ENCODE measurements at regions not wholly inside any gene's neighbourhood (a gene's known extent, or its start where the extent isn't known, plus 50 kb on each side); places are given as distances from the start of the nearest gene placed in this dataset.
"Not testable (repeated sequence)": the region's sequence is repeated elsewhere in the genome, so short reads cannot be mapped to it uniquely, and the experiment has no call there.

DNA sequence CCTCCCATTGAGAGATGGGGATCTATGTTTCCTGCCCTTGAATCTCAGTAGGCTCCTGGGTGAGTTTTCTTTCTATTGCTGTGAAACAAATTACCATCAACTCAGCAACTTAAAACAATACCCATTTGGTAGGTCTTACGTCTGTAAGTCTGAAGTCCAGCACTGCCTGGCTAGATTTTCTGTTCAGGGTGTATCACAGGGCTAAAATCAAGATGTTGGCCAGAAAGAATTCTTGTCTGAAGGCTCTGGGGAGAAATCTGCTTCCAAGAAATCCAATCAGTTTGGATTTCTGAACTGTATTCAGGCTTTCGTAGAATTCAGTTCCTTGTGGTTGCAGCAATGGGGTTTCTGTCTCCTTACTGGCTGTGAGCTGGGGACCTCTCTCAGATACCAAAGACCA lies 99.6 kb upstream of the SLC24A3 start:
- no peak for DNase-seq

DNA sequence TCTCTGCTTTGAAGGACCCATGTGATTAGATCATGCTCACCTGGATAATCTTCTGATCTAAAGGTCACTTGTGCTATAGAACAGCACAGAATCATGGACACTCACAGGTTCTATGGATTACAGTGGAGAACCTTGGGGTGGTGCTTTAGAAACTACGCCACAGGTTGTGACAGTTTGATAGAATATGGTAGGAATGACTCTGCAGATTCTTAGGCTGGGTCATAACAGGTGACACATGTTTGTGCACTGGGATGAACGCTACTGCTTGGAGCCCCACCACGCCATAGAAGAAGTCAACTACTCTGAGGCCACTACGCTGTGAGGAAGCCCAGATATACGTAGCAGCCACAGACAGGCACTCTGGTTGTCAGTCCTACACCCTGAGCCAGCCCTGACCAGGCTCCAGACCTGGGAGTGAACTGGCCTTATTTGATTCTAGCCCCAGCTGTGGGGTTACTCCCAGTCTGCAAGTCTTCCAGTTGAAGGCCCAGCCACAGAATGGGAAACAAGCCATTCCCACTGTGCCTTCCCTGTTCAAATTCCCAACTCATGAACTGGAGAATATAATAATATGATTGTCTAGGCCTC lies 99.0 kb upstream of the SLC24A3 start:
- no peak for DNase-seq

DNA sequence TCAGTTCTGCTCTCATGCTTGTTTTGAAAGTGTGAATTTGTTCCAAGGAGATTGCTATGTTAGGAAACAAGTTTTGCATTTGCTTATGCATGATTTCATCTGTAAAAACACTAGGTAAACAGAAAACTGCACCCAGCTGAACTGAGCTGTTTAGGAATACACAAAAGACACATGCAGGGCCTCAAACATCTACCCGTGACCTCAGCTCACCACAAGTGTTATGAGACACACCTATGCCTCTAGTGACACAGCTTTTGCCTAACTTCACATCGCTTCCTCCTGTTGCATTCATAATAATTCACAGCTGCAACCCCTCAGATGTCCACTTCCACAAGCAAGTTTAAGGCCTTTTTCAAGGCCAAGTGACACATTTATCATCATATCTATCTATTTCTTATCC lies 98.0 kb upstream of the SLC24A3 start:
- DNase-seq = no peak

DNA sequence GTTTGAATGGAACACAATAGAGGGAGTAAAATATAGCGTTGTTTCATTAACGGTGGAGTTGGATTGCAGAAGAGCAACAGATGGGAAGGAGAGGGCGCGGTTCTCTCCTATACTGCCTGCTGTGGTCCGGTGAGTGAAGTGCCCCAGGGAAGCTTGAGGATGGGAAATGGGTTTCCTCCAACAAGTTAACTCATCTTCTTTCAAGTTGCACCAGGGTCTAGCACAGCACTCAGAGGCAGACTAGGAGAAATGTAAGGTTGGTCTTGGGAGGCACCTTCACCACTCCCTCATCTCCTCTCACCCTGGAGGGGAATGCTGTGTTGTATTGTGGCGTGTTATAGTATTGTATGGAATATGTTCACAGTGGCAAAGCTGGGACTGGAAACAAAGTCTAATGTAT lies 96.9 kb upstream of the SLC24A3 start:
- DNase-seq = no peak

DNA sequence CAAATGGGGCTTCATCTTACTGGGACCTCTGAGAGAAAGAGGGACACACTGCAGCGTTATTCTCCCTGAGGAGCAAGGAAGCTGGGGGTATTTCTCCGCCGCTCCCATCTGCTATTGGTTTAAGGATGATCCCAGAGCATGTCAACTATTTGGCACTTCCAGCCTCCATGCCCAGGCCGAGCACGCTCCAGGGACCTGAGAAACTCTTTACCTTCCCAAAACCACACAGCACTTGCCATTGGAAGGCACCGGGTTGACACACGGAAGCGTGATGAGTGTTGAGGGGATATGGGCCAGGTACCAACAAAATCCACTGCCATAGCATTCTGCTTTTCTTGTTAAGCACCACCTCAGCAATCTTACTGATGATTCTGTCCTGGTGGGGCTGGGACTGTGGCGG lies 92.4 kb upstream of the SLC24A3 start:
- no peak for DNase-seq

DNA sequence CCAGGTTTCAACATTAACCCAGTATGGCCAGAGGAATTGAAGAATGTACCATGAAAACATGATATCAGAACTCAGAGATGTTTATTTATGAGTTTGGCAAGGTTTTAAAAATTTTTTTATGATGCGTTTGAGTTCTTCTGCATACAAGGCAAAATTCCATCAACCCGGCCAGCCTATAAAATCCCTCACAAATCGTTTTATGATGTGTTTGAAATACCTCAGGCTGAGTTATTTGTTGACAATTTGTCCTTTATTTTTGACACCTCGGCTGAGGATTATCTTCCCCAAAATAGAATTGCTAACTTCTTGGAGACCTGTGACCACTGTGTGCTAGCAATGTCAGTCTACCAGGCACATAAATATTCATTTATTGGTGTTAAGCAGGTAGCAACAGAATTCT lies 91.9 kb upstream of the SLC24A3 start:
- no peak for DNase-seq

DNA sequence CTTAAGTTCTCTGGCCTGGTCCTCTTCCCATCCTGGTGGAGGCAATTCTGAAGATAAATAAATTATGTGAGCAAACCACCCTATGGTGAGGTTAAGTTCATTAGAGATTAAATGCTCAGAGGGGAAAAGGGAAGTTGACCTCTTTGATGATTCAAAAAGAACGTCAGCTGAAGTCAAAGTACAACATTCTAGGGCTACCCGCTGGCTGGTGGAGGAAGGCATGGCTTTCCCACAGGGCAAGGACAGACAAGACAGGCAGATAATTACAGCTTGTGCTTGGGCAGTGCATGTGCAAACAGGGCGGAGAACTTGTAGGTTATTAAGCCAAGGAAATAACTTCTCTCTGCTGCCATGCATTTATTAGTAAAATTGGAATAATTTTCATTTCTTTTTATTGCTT lies 91.0 kb upstream of the SLC24A3 start:
- no peak for DNase-seq

DNA sequence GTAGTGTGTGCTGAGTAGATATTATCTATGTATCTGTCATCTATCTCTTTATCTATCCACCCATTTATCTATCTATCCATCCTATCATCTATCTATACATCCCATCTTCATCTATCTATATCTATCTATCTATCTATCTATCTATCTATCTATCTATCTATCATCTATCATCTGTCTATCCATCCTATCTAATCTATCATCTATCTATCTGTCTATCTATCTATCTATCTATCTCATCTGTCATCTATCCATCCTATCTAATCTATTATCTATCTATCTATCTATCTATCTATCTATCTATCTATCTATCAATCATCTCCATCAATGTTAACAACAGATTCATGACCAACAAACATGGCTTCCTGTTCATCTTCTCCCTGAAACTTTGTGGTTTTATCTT lies 90.5 kb upstream of the SLC24A3 start:
- DNase-seq = no peak

DNA sequence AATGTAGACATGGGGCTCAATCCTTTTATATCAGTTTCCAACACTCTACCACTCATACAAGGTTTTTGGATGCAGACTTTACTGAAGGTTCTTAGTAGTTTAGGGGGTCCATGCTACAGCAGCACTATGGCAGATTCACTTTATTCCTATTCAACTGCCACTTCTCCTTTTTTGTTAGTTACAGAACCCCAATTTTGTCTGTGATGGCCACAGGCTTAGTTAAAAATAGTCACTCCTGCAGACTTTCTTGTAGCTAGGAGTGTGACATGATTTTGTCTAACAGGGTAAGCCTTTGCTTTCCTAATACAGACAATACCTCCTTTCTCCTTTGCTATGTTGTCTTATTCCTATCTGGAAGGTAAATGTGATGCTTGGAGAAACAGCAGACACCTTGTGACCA lies 90.0 kb upstream of the SLC24A3 start:
- no peak for DNase-seq

DNA sequence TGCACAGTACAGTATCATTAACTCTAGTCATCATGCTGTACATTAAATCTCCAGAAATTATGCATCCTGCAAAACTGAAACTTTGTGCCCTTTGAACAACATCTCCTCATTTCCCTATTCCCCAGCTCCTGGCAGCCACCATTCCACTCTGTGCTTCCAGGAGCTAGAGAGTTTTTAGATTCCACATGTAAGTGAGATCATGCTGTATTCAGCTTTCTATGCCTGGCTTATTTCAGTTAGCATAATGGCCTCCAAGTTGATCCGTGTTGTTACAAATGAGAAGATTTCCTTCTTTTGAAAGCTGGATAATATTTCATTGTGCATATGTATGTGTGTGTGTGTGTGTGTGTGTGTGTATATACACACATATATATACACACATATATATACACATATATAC lies 86.9 kb upstream of the SLC24A3 start:
- no peak for DNase-seq

DNA sequence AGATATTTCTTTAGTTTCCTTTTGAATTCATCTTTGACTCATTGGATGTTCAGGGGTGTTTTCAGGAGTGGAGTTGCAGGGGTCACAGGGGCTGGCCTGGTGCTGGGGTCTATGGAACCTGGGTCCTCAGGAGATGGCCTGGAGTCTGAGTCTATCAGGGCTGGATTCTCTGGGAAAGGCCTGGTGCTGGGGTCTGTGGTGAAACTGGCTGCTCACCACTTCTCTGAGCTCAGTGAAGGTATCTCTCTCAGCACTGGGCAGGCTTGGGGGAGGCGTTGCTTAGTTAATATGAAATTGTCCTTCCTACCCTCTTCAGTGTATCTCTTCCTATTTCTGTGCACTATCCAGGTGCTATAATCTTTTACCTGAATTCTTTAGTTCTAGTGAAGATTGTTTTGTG lies 83.1 kb upstream of the SLC24A3 start:
- DNase-seq = no peak

DNA sequence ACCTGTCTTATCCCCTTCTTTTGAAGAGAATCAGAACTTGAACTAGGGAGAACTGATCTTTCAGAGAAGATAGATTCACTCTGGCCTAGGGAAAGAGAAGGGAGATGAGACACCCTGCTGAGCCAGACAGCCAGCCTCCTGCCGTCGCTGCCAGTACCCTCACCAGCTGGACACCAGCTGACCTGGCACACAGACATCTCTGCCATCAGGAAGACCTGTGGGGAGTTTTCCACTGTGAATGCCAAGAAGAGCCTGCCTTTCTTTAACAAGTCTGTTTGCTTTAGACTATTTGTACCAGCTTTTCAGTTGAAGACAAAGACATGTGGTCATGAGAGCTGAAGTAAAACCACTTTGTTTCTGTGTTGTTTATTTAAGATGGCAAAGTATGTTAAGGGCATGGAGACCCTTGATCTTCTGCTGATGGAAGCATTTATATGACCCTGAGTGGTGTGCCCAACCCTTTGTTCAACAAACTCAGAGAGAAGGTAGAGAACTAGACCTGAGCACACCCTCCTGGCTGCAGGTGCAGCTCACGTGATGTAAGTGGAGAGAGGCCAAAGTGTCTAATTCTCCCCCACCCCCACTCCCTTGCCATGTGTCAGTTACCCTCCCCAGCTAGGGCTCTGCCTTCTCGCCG lies 82.3 kb upstream of the SLC24A3 start:
- no peak for DNase-seq

DNA sequence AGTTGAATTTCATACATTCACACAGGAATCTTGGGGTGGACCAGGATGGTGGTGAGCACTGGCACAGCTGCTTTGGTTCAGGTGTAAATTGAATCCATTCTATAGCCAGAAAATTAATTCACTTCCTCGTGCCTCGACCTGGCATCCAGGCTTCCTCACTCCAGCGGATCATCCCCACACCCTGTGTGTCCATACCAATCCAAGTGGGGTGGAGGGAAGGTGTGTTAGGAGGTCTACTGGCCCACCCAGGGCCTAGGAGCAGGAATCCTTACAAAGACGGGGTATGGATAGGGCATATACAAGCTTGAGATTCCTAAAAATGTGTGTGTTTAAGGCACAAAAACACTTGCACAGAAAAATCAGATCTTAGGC lies 81.8 kb upstream of the SLC24A3 start:
- DNase-seq = no peak

DNA sequence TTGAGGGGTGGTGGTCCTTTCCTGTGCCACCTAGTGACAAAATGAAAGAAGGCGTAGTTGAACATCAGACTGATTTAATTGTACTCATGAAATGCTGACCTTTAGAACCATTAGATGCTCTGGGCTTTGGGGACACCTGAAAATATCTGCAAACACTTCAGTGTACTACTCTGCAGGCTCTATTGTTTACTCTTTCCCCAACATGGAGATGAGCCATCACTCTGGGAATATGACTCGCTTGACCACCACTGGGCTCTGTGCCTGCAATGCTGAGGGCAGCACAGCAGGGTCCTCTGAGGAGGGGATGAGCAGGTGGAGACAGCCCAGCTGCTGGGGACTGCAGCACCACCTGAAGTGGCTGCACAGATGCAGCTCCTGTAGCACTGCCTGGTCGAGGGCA lies 74.8 kb upstream of the SLC24A3 start:
- no peak for DNase-seq

DNA sequence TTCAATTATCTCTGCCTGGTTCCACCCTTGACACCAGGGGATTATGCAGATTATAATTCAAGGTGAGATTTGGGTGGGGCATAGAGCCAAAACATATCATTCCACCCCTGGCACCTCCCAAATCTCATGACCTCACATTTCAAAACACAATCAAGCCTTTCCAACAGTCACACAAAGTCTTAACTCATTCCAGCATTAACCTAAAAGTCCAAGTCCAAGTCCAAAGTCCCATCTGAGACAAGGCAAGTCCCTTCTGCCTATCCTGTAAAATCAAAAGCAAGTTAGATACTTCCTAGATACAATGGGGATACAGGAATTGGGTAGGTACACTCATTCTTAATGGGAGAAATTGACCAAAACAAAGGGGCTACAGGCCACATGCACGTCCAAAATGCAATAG lies 73.7 kb upstream of the SLC24A3 start:
- DNase-seq = no peak

DNA sequence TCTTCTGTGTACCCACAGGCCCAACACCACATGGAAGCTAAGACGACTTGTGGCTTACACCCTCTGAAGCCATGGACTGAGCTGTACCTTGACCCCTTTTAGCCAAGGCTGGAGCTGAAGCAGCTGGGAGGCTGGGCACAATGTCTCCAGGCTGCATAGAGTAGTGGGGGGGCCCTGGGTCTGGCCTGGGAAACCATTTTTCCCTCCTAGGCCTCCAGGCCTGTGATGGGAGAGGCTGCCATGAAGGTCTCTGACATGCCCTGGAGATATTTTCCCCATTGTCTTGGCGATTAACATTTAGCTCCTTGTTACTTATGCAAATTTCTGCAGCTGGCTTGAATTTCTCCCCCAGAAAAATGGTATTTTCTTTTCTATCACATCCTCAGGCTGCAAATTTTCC lies 72.9 kb upstream of the SLC24A3 start:
- not testable (repeated sequence) for DNase-seq

DNA sequence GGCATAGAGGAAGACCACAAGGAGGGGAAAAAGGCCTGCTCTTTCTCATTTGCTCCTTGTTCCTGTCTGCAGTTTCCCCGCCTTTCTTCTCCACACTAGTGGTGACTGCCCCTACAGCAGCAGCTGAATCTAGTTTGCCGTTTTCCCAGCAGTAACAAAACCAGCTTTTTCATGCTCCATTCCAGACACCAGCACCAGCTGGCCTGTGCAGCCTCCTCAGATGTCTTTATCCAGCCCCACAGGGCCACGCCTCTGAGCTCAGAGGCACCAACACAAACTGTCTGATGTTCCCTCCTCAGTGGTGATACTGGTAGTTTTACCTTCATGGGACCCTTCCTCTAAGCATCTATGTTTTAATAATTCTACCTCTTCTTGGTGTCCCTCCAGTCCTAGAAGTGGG lies 70.4 kb upstream of the SLC24A3 start:
- no peak for DNase-seq

DNA sequence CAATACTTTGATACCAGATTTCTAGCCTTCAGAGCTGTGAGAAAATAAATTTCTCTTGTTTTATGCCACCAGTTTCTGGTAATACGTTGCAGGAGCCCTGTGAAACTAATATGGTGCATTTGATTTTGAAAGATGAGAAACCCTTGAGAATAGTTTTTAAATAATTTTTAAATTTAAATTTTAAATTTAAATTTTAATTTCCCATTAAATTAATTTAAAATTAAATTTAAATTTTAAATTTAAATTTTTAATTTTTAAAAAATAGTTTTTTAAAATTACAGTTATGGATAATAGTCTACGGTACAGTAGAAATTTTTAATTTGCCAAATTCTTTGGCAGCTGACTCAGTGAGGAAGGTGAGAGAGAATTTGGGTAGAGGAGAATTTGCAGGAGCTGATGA lies 68.6 kb upstream of the SLC24A3 start:
- no peak for DNase-seq

DNA sequence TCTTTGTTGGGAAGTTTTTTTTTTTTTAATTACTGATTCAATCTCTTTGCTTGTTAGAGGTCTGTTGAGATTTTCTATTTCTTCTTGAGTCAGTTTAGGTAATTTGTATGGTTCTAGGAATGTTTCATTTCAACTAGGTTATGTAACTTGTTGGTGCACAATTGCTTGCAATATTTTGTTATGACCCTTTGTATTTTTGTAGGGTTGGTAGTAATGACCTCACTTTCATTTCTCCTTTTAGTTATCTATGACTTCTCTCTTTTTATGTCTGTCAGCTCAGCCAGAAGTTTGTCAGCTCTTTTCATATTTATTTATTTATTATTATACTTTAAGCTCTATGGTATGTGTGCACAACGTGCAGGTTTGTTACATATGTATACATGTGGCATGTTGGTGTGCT lies 51.1 kb upstream of the SLC24A3 start:
- no peak for DNase-seq

Data from nucleus accumbens (tissue), 56 donors.